ENCODE measurements at regions not wholly inside any gene's neighbourhood (a gene's known extent, or its start where the extent isn't known, plus 50 kb on each side); places are given as distances from the start of the nearest gene placed in this dataset.
"Not testable (repeated sequence)": the region's sequence is repeated elsewhere in the genome, so short reads cannot be mapped to it uniquely, and the experiment has no call there.

GRCh38 chr3:181330821-181331563 lies 341.5 kb upstream of the DNAJC19 start:
- no peak for DNase-seq

GRCh38 chr3:181330257-181330656 lies 340.7 kb upstream of the DNAJC19 start:
- no peak for DNase-seq

GRCh38 chr3:181329024-181329423 lies 339.5 kb upstream of the DNAJC19 start:
- no peak for DNase-seq

GRCh38 chr3:181328346-181328745 lies 338.8 kb upstream of the DNAJC19 start:
- DNase-seq: no peak

GRCh38 chr3:181327349-181327748 lies 337.8 kb upstream of the DNAJC19 start:
- no peak for DNase-seq

GRCh38 chr3:181326637-181327223 lies 337.2 kb upstream of the DNAJC19 start:
- peak; percentile 8 to 9 for DNase-seq

GRCh38 chr3:181324516-181324915 lies 335.0 kb upstream of the DNAJC19 start:
- not testable (repeated sequence) for DNase-seq

GRCh38 chr3:181318321-181318720 lies 328.8 kb upstream of the DNAJC19 start:
- no peak for DNase-seq

- DNase-seq: no peak
These were observed 328.0 kb upstream of the DNAJC19 start for GRCh38 chr3:181317508-181317907.

- DNase-seq: peak in 1 of 2 donors; percentile 6
These were observed 326.9 kb upstream of the DNAJC19 start for GRCh38 chr3:181316482-181316881.

GRCh38 chr3:181313335-181313734 lies 323.8 kb upstream of the DNAJC19 start:
- DNase-seq: no peak

- no peak for DNase-seq
These were observed 321.6 kb upstream of the DNAJC19 start for GRCh38 chr3:181311186-181311585.

- DNase-seq: no peak
These were observed 313.4 kb upstream of the DNAJC19 start for GRCh38 chr3:181302960-181303359.

- DNase-seq: no peak
These were observed 310.5 kb upstream of the DNAJC19 start for GRCh38 chr3:181300033-181300432.

GRCh38 chr3:181298421-181298820 lies 308.9 kb upstream of the DNAJC19 start:
- DNase-seq: no peak

GRCh38 chr3:181292984-181293383 lies 303.4 kb upstream of the DNAJC19 start:
- no peak for DNase-seq

- no peak for DNase-seq
These were observed 301.4 kb upstream of the DNAJC19 start for GRCh38 chr3:181290941-181291340.

GRCh38 chr3:181289306-181289705 lies 299.8 kb upstream of the DNAJC19 start:
- no peak for DNase-seq

- DNase-seq: no peak
These were observed 298.6 kb upstream of the DNAJC19 start for GRCh38 chr3:181288145-181288544.

GRCh38 chr3:181279239-181279565 lies 289.7 kb upstream of the DNAJC19 start:
- no peak for DNase-seq

GRCh38 chr3:181278468-181279238 lies 289.1 kb upstream of the DNAJC19 start:
- DNase-seq: no peak

- no peak for DNase-seq
These were observed 286.9 kb upstream of the DNAJC19 start for GRCh38 chr3:181276358-181276896.

GRCh38 chr3:181274025-181274424 lies 284.5 kb upstream of the DNAJC19 start:
- DNase-seq: no peak

All from right lung (tissue), 2 donors.